Sigmoid colon (tissue), 6 donors: ENCODE measurements at regions not wholly inside any gene's neighbourhood (a gene's known extent, or its start where the extent isn't known, plus 50 kb on each side); places are given as distances from the start of the nearest gene placed in this dataset.

ENCODE experiments used
- DNase-seq: peaks from one replicate; pipeline ENCODE4 v3.0.0-alpha.2; 2019
- H3K27ac ChIP-seq, 4 donors: fragments of 200-600 bp; sonication (generic); one replicate each; pipeline ENCODE4 v1.5.1; 2016 to 2019; ENCODE audit warnings: mild to moderate bottlenecking in 1 of 4
- H3K27me3 ChIP-seq, 3 donors: fragments of 200-600 bp; sonication (generic); one replicate each; pipeline ENCODE4 v1.5.1; 2019; ENCODE audit warnings: mild to moderate bottlenecking in 1 of 3
- H3K36me3 ChIP-seq, 4 donors: fragments of 200-600 bp; sonication (generic); one replicate each; pipeline ENCODE4 v1.5.1; 2016 to 2019
- H3K4me1 ChIP-seq, 4 donors: fragments of 200-600 bp; sonication (generic); one replicate each; pipeline ENCODE4 v1.5.1; 2017 to 2019
- H3K4me3 ChIP-seq, 4 donors: fragments of 200-600 bp; sonication (generic); one replicate each; pipeline ENCODE4 v1.5.1; 2017 to 2019; ENCODE audit warnings: mild to moderate bottlenecking in 2 of 4, moderate library complexity in 1 of 4
- H3K9me3 ChIP-seq, 4 donors: fragments of 200-600 bp in 3 of 4; sonication (generic) in 3 of 4; one replicate each; pipeline versions ENCODE4 v1.5.1 to v1.6.1; 2013 to 2019
- CTCF ChIP-seq, 4 experiments: fragments of 450-650 bp in 3 of 4; fragments of 200-600 bp in 1 of 4; IDR thresholded peaks; one replicate each; pipeline ENCODE4 v1.5.1; 2016 to 2019; ENCODE audit warnings: antibody characterized with exemption in 4 of 4, mild to moderate bottlenecking in 3 of 4, moderate library complexity in 2 of 4
- EP300 ChIP-seq, 4 donors: sonication (generic); formaldehyde crosslinking; IDR thresholded peaks; one replicate each; pipeline ENCODE4 v1.6.1; 2017; ENCODE audit warnings: antibody characterized with exemption in 4 of 4
- POLR2A ChIP-seq, 2 donors: fragments of 450-650 bp; IDR thresholded peaks; one replicate each; pipeline ENCODE4 v1.6.1; 2016; ENCODE audit warnings: antibody characterized with exemption in 2 of 2, mild to moderate bottlenecking in 2 of 2, moderate library complexity in 2 of 2
- POLR2AphosphoS5 ChIP-seq, 4 donors: sonication (generic); formaldehyde crosslinking; IDR thresholded peaks; one replicate each; pipeline ENCODE4 v1.6.1; 2017; ENCODE audit warnings: antibody characterized with exemption in 4 of 4
- WGBS, 2 donors: extraction: QIAGEN DNeasy Blood & Tissue Kit; methylation state at CpG; one replicate each; pipeline ENCODE4 v1.1.7; 2013; 5-methylcytosine and 5-hydroxymethylcytosine counted together
- intact Hi-C: fragments of 100-400 bp; cut with DNase I; formaldehyde crosslinking; loops from one replicate; pipeline ENCODE4 v1.15.1; 2023
- donor health status: healthy with polysubstance abuse.
- donor health status: healthy.

- no peaks in the 10 kb centered on the region for H3K27me3 ChIP-seq
- no peaks in the 10 kb centered on the region for H3K4me1 ChIP-seq
- intact Hi-C loops: no loop called here
- H3K4me3 ChIP-seq: no peak overlapping the region
- H3K9me3 ChIP-seq: no peaks in the 10 kb centered on the region
- TF ChIP-seq POLR2A (IDR thresholded peaks at IDR 0.05): no peak
- TF ChIP-seq POLR2AphosphoS5 (IDR thresholded peaks at IDR 0.05): no peak
- TF ChIP-seq CTCF (IDR thresholded peaks at IDR 0.05): no peak
- TF ChIP-seq EP300 (IDR thresholded peaks at IDR 0.05): no peak
- WGBS, 2 donors: 34 to 80% methylated on average over 3 of the region's 3 CpGs
- no peaks in the 10 kb centered on the region for H3K36me3 ChIP-seq
- DNase-seq: no peak
- H3K27ac ChIP-seq: no peak overlapping the region
Measured at GRCh38 chr12:89134213-89134770, 218.0 kb downstream of the DUSP6 start.

- H3K9me3 ChIP-seq: no peaks in the 10 kb centered on the region
- no peaks in the 10 kb centered on the region for H3K36me3 ChIP-seq
- no peaks in the 10 kb centered on the region for H3K4me1 ChIP-seq
- H3K27me3 ChIP-seq: no peaks in the 10 kb centered on the region
- TF ChIP-seq POLR2A (IDR thresholded peaks at IDR 0.05) (no peak), CTCF (IDR thresholded peaks at IDR 0.05) (no peak), EP300 (IDR thresholded peaks at IDR 0.05) (no peak), POLR2AphosphoS5 (IDR thresholded peaks at IDR 0.05) (no peak)
- 85 to 89% methylated on average over 3 of the region's 3 CpGs for WGBS, 2 donors
- DNase-seq: no peak
- intact Hi-C loops: no loop called here
- no peak overlapping the region for H3K27ac ChIP-seq
- no peak overlapping the region for H3K4me3 ChIP-seq
Measured at GRCh38 chr12:89129167-89129870, 223.0 kb downstream of the DUSP6 start.

GRCh38 chr12:89126712-89127111 lies 225.6 kb downstream of the DUSP6 start:
- Histone ChIP-seq H3K9me3 (no peaks in the 10 kb centered on the region), H3K36me3 (no peaks in the 10 kb centered on the region), H3K27me3 (no peaks in the 10 kb centered on the region), H3K4me3 (no peak overlapping the region), H3K27ac (no peak overlapping the region), H3K4me1 (no peaks in the 10 kb centered on the region)
- TF ChIP-seq POLR2A (IDR thresholded peaks at IDR 0.05) (no peak), POLR2AphosphoS5 (IDR thresholded peaks at IDR 0.05) (no peak), CTCF (IDR thresholded peaks at IDR 0.05) (no peak), EP300 (IDR thresholded peaks at IDR 0.05) (no peak)
- 91% methylated on average over 3 of the region's 3 CpGs for WGBS, 2 donors
- intact Hi-C loops: no loop called here
- DNase-seq: no peak

- no peaks in the 10 kb centered on the region for H3K4me1 ChIP-seq
- TF ChIP-seq EP300 (IDR thresholded peaks at IDR 0.05): no peak
- no peak for TF ChIP-seq POLR2AphosphoS5 (IDR thresholded peaks at IDR 0.05)
- TF ChIP-seq CTCF (IDR thresholded peaks at IDR 0.05): no peak
- no peak for TF ChIP-seq POLR2A (IDR thresholded peaks at IDR 0.05)
- intact Hi-C loops: no loop called here
Measured at GRCh38 chr12:89122852-89123251, 229.4 kb downstream of the DUSP6 start.

More at GRCh38 chr12:89122852-89123251, 229.4 kb downstream of the DUSP6 start:
- H3K27ac ChIP-seq: no peak overlapping the region
- H3K9me3 ChIP-seq: no peaks in the 10 kb centered on the region
- no peak for DNase-seq
- H3K4me3 ChIP-seq: no peak overlapping the region
- no peaks in the 10 kb centered on the region for H3K27me3 ChIP-seq
- 91 to 95% methylated on average over 1 of the region's 1 CpG for WGBS, 2 donors
- H3K36me3 ChIP-seq: no peaks in the 10 kb centered on the region
